ENCODE measurements at regions not wholly inside any gene's neighbourhood (a gene's known extent, or its start where the extent isn't known, plus 50 kb on each side); places are given as distances from the start of the nearest gene placed in this dataset.
"Not testable (repeated sequence)": the region's sequence is repeated elsewhere in the genome, so short reads cannot be mapped to it uniquely, and the experiment has no call there.

DNA sequence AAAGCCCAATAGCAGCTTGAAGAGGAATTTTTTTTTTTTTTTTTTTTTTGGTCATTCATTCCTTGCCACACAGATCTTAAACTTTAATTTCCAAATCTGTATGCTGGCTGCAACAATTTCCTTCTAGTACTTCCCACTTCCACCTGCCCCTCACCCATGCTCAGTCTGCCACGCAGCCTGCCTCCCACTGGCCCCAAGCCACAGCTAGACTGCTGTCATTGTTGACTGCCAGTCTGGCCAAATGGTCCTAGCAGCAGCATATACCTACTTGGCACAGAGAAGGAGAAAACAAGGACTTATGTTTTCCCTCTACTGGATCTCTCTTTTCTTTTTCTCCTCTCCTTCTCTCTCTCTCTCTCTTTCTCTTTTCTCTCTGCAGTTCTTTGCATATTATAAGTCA is 118.3 kb upstream of the HEY2 start:
- no peak for TF ChIP-seq NFE2L2 (IDR thresholded peaks at IDR 0.05; ENCODE audit: low read depth, low read length)
- Histone ChIP-seq H3K36me3 (ENCODE audit: control insufficient read depth, insufficient read depth, low read length) (no peaks in the 10 kb centered on the region), H3K27me3 (ENCODE audit: control insufficient read depth, insufficient read depth, low read length) (no peaks in the 10 kb centered on the region), H3K9ac (ENCODE audit: low read depth, low read length) (no peak overlapping the region), H2BK20ac (ENCODE audit: low read depth, low read length) (no peak overlapping the region), H3K23ac (ENCODE audit: low read depth, low read length) (no peak overlapping the region), H2AK5ac (ENCODE audit: low read depth, low read length) (no peak overlapping the region), H3K4me3 (ENCODE audit: insufficient read depth, low read depth, low read length) (no peak overlapping the region), H2BK15ac (ENCODE audit: low read depth, low read length) (no peak overlapping the region), H3K4me2 (ENCODE audit: low read depth, low read length) (no peak overlapping the region), H3K9me1 (ENCODE audit: insufficient read depth, low read length) (no peaks in the 10 kb centered on the region), H2BK120ac (ENCODE audit: low read depth, low read length) (no peak overlapping the region), H3K4me1 (ENCODE audit: control insufficient read depth, insufficient read depth, low read length) (no peaks in the 10 kb centered on the region), H3K79me1 (ENCODE audit: low read depth in 1 of 2, low read length in 2 of 2) (no peaks in the 10 kb centered on the region), H3K9me3 (ENCODE audit: control insufficient read depth, insufficient read depth, low read length) (no peaks in the 10 kb centered on the region), H4K5ac (ENCODE audit: low read depth, low read length) (no peak overlapping the region), H2BK5ac (ENCODE audit: low read depth, low read length, poor library complexity, severe bottlenecking) (no peak overlapping the region), H3K56ac (ENCODE audit: extremely low read depth, insufficient read depth, low read length) (no peak overlapping the region), H4K91ac (ENCODE audit: insufficient read depth, low read depth, low read length) (no peak overlapping the region), H3K14ac (replicated peaks; ENCODE audit: low read depth, low read length) (no peak overlapping the region), H3K18ac (ENCODE audit: low read depth, low read length) (no peak overlapping the region), H4K20me1 (ENCODE audit: insufficient read depth, low read length) (no peaks in the 10 kb centered on the region), H2AFZ (replicated peaks; ENCODE audit: low read length, poor library complexity) (no peak overlapping the region), H3K27ac (ENCODE audit: insufficient read depth, low read length) (no peak overlapping the region), H4K8ac (ENCODE audit: low read depth in 2 of 2, low read length in 2 of 2) (no peak overlapping the region), H2AK9ac (replicated peaks; ENCODE audit: low read depth, low read length, poor library complexity) (no peak overlapping the region), H3K4ac (ENCODE audit: low read depth, low read length) (no peak overlapping the region)
- intact Hi-C loops (cut with micrococcal nuclease): no loop called here
- WGBS, 2 experiments (ENCODE audit: extremely low coverage in 2 of 2, insufficient read length in 1 of 2): no CpG with 5 or more reads among the region's 1 CpG
- in situ Hi-C loops (cut with MboI; ENCODE audit: low sequenced_read_pairs): no loop called here
- DNase-seq: no peak
- CTCF ChIA-PET: interaction anchor here (0.6 kb wide), 1 partner anchor 12 kb away, joined by 3 read pairs; no protein-coding TSS in a partner anchor
- no peak for ATAC-seq (ENCODE audit: low read depth)
- POLR2A ChIA-PET (ENCODE audit: unreplicated experiment): no interaction called here
- dilution Hi-C loops (cut with HindIII; ENCODE audit: low sequenced_read_pairs, unreplicated experiment): no loop called here
- no TSS peak for BruUV-seq (replicated peaks)

DNA sequence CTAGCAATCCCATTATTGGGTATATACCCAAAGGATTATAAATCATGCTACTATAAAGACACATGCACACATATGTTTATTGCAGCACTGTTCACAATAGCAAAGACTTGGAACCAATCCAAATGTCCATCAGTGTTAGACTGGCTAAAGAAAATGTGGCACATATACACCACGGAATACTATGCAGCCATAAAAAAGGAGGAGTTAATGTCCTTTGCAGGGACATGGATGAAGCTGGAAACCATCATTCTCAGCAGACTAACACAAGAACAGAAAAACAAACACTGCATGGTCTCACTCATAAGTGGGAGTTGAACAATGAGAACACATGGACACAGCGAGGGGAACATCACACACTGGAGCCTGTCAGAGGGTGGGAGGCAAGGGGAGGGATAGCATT is 113.4 kb upstream of the HEY2 start:
- H3K14ac ChIP-seq (replicated peaks; ENCODE audit: low read depth, low read length); H3K36me3 ChIP-seq (ENCODE audit: control insufficient read depth, insufficient read depth, low read length); H4K8ac ChIP-seq (ENCODE audit: low read depth in 2 of 2, low read length in 2 of 2); H4K91ac ChIP-seq (ENCODE audit: insufficient read depth, low read depth, low read length); H3K27me3 ChIP-seq (ENCODE audit: control insufficient read depth, insufficient read depth, low read length); dilution Hi-C loops (cut with HindIII; ENCODE audit: low sequenced_read_pairs, unreplicated experiment); H3K4ac ChIP-seq (ENCODE audit: low read depth, low read length); H4K20me1 ChIP-seq (ENCODE audit: insufficient read depth, low read length); H2AFZ ChIP-seq (replicated peaks; ENCODE audit: low read length, poor library complexity); POLR2A ChIA-PET (ENCODE audit: unreplicated experiment); H2AK5ac ChIP-seq (ENCODE audit: low read depth, low read length); H3K4me3 ChIP-seq (ENCODE audit: insufficient read depth, low read depth, low read length); H3K4me1 ChIP-seq (ENCODE audit: control insufficient read depth, insufficient read depth, low read length); H3K9ac ChIP-seq (ENCODE audit: low read depth, low read length); H2BK120ac ChIP-seq (ENCODE audit: low read depth, low read length); H2BK15ac ChIP-seq (ENCODE audit: low read depth, low read length); H3K9me3 ChIP-seq (ENCODE audit: control insufficient read depth, insufficient read depth, low read length); H3K27ac ChIP-seq (ENCODE audit: insufficient read depth, low read length); H3K56ac ChIP-seq (ENCODE audit: extremely low read depth, insufficient read depth, low read length); H3K18ac ChIP-seq (ENCODE audit: low read depth, low read length); H2BK5ac ChIP-seq (ENCODE audit: low read depth, low read length, poor library complexity, severe bottlenecking); H3K4me2 ChIP-seq (ENCODE audit: low read depth, low read length); H3K79me1 ChIP-seq (ENCODE audit: low read depth in 1 of 2, low read length in 2 of 2); BruUV-seq (replicated peaks); H2BK20ac ChIP-seq (ENCODE audit: low read depth, low read length); H3K23ac ChIP-seq (ENCODE audit: low read depth, low read length); ATAC-seq (ENCODE audit: low read depth); H3K9me1 ChIP-seq (ENCODE audit: insufficient read depth, low read length); H4K5ac ChIP-seq (ENCODE audit: low read depth, low read length); DNase-seq; CTCF ChIA-PET; in situ Hi-C loops (cut with MboI; ENCODE audit: low sequenced_read_pairs); intact Hi-C loops (cut with micrococcal nuclease); H2AK9ac ChIP-seq (replicated peaks; ENCODE audit: low read depth, low read length, poor library complexity): not testable (repeated sequence)
- WGBS, 2 experiments (ENCODE audit: extremely low coverage in 2 of 2, insufficient read length in 1 of 2): no CpG with 5 or more reads among the region's 2 CpGs
